ENCODE measurements at regions not wholly inside any gene's neighbourhood (a gene's known extent, or its start where the extent isn't known, plus 50 kb on each side); places are given as distances from the start of the nearest gene placed in this dataset.

DNA sequence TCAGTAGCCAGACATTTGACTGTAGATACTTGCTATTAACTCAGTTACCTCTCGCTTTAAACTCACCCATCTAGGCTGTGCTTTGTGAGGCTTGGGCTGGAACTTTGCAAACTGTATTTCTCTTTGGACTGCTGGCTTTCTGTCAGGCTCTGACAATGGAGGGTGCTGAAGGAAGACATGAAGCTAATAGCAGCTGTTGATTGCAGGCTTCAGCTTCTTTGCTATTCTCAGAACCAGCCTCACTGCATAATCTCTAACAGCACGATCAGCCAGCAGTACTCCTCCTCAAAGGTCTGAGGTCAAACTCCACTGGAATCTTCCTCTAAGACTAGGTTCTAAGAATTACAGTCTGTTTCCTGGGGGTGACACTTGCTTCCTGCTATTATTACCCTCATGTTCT lies 295.6 kb downstream of the ZBBX start:
- no peak for TF ChIP-seq CTCF (IDR thresholded peaks at IDR 0.05; ENCODE audit: low read depth, low read length, poor library complexity, severe bottlenecking)
- no peak for TF ChIP-seq EZH2phosphoT487 (IDR thresholded peaks at IDR 0.05; ENCODE audit: borderline replicate concordance, low read length)
